ENCODE measurements at regions not wholly inside any gene's neighbourhood (a gene's known extent, or its start where the extent isn't known, plus 50 kb on each side); places are given as distances from the start of the nearest gene placed in this dataset.

DNA sequence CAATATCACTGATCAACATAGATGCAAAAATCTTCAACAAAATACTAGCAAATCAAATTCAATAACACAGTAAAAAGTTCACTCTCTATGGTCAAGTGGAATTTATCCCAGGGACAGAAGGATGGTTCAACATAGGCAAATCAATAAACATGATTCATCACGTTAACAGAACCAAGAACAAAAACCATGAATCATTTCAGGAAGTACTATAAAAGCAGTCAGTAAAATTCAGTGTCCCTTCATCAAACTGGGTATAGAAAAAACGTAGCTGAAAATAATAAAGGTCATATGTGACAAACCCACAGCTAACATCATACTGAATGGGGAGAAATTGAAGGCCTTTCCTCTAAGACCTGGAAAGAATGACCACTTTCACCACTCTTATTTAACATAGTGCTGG is 172.1 kb downstream of the POLR2M start:
- TF ChIP-seq POLR2AphosphoS5 (IDR thresholded peaks at IDR 0.05) (no peak), EP300 (IDR thresholded peaks at IDR 0.05; ENCODE audit: low read depth) (no peak)

Measured in transverse colon (tissue), 3 donors.